ENCODE measurements at regions not wholly inside any gene's neighbourhood (a gene's known extent, or its start where the extent isn't known, plus 50 kb on each side); places are given as distances from the start of the nearest gene placed in this dataset.

GRCh38 chr4:122212880-122213279, 60.7 kb downstream of the BLTP1 start:
- TF ChIP-seq CTCF (conservative IDR thresholded peaks at IDR 0.05), result no peak
- TF ChIP-seq ZFX (IDR thresholded peaks at IDR 0.05), result no peak

Data from C4-2B (cell line).